ENCODE measurements at regions not wholly inside any gene's neighbourhood (a gene's known extent, or its start where the extent isn't known, plus 50 kb on each side); places are given as distances from the start of the nearest gene placed in this dataset.

- no peak for DNase-seq (ENCODE audit: low spot score)
- in situ Hi-C loops (cut with MboI; ENCODE audit: low pct_unique_long_range_greater_than_20kb, low sequenced_read_pairs, unreplicated experiment) = no loop called here
- TF ChIP-seq, protein P1, sequence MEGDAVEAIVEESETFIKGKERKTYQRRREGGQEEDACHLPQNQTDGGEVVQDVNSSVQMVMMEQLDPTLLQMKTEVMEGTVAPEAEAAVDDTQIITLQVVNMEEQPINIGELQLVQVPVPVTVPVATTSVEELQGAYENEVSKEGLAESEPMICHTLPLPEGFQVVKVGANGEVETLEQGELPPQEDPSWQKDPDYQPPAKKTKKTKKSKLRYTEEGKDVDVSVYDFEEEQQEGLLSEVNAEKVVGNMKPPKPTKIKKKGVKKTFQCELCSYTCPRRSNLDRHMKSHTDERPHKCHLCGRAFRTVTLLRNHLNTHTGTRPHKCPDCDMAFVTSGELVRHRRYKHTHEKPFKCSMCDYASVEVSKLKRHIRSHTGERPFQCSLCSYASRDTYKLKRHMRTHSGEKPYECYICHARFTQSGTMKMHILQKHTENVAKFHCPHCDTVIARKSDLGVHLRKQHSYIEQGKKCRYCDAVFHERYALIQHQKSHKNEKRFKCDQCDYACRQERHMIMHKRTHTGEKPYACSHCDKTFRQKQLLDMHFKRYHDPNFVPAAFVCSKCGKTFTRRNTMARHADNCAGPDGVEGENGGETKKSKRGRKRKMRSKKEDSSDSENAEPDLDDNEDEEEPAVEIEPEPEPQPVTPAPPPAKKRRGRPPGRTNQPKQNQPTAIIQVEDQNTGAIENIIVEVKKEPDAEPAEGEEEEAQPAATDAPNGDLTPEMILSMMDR (IDR thresholded peaks at IDR 0.05; ENCODE audit: extremely low read depth, insufficient read depth, missing control alignments) = no peak
These were observed 449.3 kb upstream of the THRB start for GRCh38 chr3:24943961-24944360.

DNA sequence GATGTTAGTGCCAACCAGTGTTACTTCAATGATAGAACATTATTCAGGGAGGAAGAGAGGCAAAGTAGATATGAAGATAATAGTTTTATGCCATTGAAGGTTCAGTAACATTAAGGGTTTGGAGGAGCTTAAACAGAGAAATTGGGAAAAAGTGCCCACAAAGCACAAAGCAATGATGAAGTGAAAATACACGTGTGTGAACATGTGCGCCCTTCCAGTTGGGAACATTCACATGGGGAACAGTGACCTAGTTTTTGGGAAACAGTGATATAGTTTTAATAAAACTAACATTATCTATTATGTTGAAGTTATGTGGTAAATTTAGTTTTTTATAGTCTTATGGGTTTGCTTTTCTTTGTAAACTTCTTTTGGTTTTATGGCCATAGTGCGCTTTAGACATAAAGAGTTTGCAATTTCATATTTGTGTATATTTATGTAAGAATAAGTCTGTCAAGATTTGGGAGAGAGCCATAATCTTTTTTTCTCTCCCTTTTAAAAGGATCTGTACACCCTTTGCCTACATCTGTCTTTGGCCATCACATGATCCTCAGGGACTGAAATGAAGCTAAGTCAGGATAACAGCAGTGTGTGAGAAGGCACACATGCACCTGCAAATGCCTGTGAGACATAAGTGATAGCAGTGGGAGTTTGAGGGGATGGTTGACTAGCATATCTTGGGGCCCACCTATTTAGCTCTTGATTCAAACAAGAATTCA is 450.3 kb upstream of the THRB start:
- DNase-seq (ENCODE audit: low spot score) = no peak
- TF ChIP-seq, protein P1 (IDR thresholded peaks at IDR 0.05; ENCODE audit: extremely low read depth, insufficient read depth, missing control alignments) = no peak
- in situ Hi-C loops (cut with MboI; ENCODE audit: low pct_unique_long_range_greater_than_20kb, low sequenced_read_pairs, unreplicated experiment) = no loop called here

DNA sequence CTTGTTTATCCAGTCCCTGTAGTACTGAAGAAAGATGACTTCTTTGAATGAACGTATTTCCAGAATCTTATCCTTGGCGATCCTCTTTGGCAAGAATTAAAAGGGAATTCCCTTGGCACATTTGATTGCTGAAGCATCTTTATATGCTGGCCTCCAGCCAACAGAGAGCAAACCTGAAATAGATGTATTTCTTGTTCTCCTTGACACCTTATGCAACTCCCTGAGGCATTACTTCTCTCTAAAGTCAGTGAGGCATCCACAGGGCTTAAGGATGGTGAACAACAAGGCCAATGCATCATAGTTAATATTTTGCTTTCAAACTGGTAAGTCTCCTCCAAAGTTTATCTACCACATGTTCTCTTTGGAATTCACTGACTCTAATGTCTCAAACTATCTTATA is 450.9 kb upstream of the THRB start:
- in situ Hi-C loops (cut with MboI; ENCODE audit: low pct_unique_long_range_greater_than_20kb, low sequenced_read_pairs, unreplicated experiment) = no loop called here
- TF ChIP-seq, protein P1 (IDR thresholded peaks at IDR 0.05; ENCODE audit: extremely low read depth, insufficient read depth, missing control alignments) = no peak
- DNase-seq (ENCODE audit: low spot score) = no peak

GRCh38 chr3:24947103-24947502 is 452.5 kb upstream of the THRB start:
- no peak for DNase-seq (ENCODE audit: low spot score)
- TF ChIP-seq, protein P1 (IDR thresholded peaks at IDR 0.05; ENCODE audit: extremely low read depth, insufficient read depth, missing control alignments) = no peak
- in situ Hi-C loops (cut with MboI; ENCODE audit: low pct_unique_long_range_greater_than_20kb, low sequenced_read_pairs, unreplicated experiment) = no loop called here

- in situ Hi-C loops (cut with MboI; ENCODE audit: low pct_unique_long_range_greater_than_20kb, low sequenced_read_pairs, unreplicated experiment) = no loop called here
- TF ChIP-seq, protein P1 (IDR thresholded peaks at IDR 0.05; ENCODE audit: extremely low read depth, insufficient read depth, missing control alignments) = no peak
- no peak for DNase-seq (ENCODE audit: low spot score)
These were observed 456.5 kb upstream of the THRB start for GRCh38 chr3:24951180-24951579.

GRCh38 chr3:24952388-24952787 is 457.7 kb upstream of the THRB start:
- no peak for DNase-seq (ENCODE audit: low spot score)
- TF ChIP-seq, protein P1 (IDR thresholded peaks at IDR 0.05; ENCODE audit: extremely low read depth, insufficient read depth, missing control alignments) = no peak
- in situ Hi-C loops (cut with MboI; ENCODE audit: low pct_unique_long_range_greater_than_20kb, low sequenced_read_pairs, unreplicated experiment) = no loop called here

All from GM13977 (cell line).